ENCODE measurements at regions not wholly inside any gene's neighbourhood (a gene's known extent, or its start where the extent isn't known, plus 50 kb on each side); places are given as distances from the start of the nearest gene placed in this dataset.

DNA sequence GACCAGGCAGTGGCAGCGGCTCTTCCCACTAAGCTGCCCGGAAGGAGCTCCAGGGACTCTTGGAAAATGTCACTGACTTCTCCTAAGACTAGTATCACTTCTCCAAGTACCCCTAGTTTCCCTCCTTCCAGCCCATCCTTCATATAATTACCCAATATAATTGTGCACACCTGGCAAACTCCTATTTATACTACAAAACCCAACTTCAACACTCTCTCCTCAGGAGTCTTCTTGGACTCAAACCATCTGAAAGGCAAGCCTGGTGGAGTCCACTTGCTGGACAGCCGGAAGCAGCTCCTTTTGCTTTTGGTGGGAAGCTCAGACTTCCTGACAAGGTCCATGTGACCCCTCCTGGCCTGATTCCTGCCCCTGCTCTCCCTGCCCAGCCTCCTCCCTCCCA is 955.9 kb downstream of the TBC1D22A start:
- H3K27ac ChIP-seq: no peak overlapping the region
- intact Hi-C loops (cut with DNase I; ENCODE audit: low total_unique reads): no loop called here
- WGBS, 5 donors: 65 to 86% (median 80%) methylated on average over 3 of the region's 3 CpGs

DNA sequence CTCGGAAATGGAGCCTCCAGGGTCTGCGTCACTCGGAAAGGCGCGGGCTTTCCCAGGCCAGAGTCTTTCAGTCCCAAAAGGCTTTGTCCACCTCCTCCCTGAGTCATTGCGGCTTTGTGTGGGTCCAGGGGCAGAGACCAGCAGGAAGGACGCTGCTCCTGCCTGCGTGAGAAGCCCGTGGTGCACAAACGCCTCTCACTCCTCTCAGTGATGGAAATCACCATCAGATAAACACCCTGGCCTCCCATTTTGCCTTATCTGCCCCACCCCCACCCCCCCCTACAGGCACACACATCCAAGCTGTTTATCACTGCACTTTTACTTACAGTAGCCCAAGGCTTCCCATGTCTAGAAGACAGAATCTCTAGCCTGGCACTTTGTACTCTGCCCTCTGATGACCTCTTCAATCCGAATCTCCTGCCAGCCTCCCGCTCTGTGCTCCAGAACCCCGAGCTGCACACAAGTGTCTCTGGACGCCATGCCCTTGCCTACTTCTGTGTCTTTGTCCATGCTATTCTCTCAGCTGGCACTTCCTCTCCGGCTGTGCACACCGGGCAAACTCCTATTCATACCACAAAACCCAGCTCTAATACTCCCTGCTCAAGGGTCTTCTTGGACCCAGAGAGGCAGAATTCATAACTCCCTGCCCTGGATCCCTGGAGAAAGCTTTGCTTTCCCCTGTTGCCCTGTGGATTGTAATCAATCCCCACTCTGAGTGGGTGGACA is 954.6 kb downstream of the TBC1D22A start:
- TF ChIP-seq, protein P1, sequence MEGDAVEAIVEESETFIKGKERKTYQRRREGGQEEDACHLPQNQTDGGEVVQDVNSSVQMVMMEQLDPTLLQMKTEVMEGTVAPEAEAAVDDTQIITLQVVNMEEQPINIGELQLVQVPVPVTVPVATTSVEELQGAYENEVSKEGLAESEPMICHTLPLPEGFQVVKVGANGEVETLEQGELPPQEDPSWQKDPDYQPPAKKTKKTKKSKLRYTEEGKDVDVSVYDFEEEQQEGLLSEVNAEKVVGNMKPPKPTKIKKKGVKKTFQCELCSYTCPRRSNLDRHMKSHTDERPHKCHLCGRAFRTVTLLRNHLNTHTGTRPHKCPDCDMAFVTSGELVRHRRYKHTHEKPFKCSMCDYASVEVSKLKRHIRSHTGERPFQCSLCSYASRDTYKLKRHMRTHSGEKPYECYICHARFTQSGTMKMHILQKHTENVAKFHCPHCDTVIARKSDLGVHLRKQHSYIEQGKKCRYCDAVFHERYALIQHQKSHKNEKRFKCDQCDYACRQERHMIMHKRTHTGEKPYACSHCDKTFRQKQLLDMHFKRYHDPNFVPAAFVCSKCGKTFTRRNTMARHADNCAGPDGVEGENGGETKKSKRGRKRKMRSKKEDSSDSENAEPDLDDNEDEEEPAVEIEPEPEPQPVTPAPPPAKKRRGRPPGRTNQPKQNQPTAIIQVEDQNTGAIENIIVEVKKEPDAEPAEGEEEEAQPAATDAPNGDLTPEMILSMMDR (IDR thresholded peaks at IDR 0.05): no peak
- TF ChIP-seq POLR2AphosphoS5 (IDR thresholded peaks at IDR 0.05) (no peak), POLR2A (IDR thresholded peaks at IDR 0.05) (no peak), EP300 (IDR thresholded peaks at IDR 0.05) (no peak)
- H3K27ac ChIP-seq: no peak overlapping the region
- DNase-seq: no peak
- no peaks in the 10 kb centered on the region for H3K4me1 ChIP-seq
- peaks cover 0 to 51% (median 6%) of the 10 kb centered on the region in 3 donors for H3K27me3 ChIP-seq
- no peaks in the 10 kb centered on the region for H3K36me3 ChIP-seq
- intact Hi-C loops (cut with DNase I; ENCODE audit: low total_unique reads): no loop called here
- H3K9me3 ChIP-seq: peaks cover 0 to 4% (median 0%) of the 10 kb centered on the region in 4 donors
- WGBS, 5 donors: 67 to 80% (median 74%) methylated on average over 16 of the region's 16 CpGs
- H3K4me3 ChIP-seq: no peak overlapping the region

More for the DNA sequence above, 955.9 kb downstream of the TBC1D22A start:
- DNase-seq: no peak
- Histone ChIP-seq H3K27me3 (peaks cover 0 to 56% (median 6%) of the 10 kb centered on the region in 3 donors), H3K4me1 (no peaks in the 10 kb centered on the region), H3K4me3 (no peak overlapping the region), H3K36me3 (no peaks in the 10 kb centered on the region), H3K9me3 (peaks cover 0 to 4% (median 0%) of the 10 kb centered on the region in 4 donors)
- TF ChIP-seq POLR2A (IDR thresholded peaks at IDR 0.05): no peak
- TF ChIP-seq, protein P1 (IDR thresholded peaks at IDR 0.05): no peak
- TF ChIP-seq POLR2AphosphoS5 (IDR thresholded peaks at IDR 0.05): no peak
- no peak for TF ChIP-seq EP300 (IDR thresholded peaks at IDR 0.05)

DNA sequence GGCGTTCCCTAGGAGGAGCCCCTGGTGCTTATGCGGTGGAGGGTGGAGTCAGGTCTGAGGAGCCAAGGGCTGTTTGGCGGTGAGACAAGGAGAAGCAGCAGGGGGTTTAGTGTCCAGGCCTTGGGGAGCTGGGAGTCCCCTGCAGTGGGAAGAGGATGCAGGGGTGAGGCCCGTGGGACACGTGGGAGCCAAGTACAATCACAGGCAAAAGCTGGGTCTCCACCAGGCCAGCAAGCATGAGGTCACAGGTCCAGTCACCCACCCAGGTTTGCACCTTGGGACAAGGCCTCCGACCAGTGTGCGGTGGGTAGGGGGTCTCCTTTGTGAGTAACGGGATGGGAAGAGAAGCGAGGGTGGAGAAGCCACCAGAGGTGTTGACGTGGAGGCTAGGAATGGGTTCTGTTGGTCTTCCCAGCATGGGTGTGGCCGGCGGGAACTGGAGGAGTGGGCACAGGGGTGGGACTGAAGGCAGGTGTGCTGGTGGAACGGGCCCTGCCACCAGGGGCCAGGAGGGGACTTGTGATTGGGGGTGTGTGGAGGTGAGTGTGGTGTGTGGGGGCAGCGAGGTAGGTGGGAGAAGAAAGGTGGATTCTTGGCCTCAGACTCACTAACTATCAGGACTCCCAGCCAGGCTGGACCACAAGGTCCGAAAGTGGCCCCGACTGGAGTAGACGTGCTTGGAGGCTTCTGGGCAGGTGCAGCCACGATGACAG is 953.6 kb downstream of the TBC1D22A start:
- Histone ChIP-seq H3K36me3 (no peaks in the 10 kb centered on the region), H3K27ac (no peak overlapping the region), H3K9me3 (peaks cover 0 to 4% (median 0%) of the 10 kb centered on the region in 4 donors), H3K27me3 (peaks cover 0 to 51% (median 6%) of the 10 kb centered on the region in 3 donors), H3K4me3 (no peak overlapping the region), H3K4me1 (no peaks in the 10 kb centered on the region)
- intact Hi-C loops (cut with DNase I; ENCODE audit: low total_unique reads): no loop called here
- TF ChIP-seq EP300 (IDR thresholded peaks at IDR 0.05): no peak
- no peak for TF ChIP-seq POLR2AphosphoS5 (IDR thresholded peaks at IDR 0.05)
- no peak for TF ChIP-seq POLR2A (IDR thresholded peaks at IDR 0.05)
- TF ChIP-seq, protein P1 (IDR thresholded peaks at IDR 0.05): no peak
- DNase-seq: no peak
- 79 to 89% (median 87%) methylated on average over 17 to 18 of the region's 18 CpGs for WGBS, 5 donors

DNA sequence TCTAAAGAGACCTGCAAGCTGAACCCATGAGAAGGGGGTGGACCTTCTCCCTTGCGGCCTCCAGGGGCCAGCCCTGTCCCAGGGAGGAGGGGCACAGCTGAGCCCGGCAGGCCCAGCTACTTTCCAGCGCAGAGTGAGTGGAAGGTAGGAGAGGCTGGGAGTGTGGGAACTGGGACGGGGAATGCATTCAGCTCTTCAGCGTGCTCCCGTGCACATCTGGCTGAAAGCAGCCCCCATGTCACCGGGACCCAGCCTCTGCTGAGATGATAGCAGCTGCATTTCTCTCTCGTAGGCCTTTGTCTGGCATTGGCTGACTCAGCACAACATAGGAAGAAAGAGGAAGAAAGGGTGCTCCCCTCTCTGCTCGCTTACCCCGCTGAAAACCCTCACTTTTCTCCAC is 951.5 kb downstream of the TBC1D22A start:
- no peak for DNase-seq
- WGBS, 5 donors: 51 to 67% (median 58%) methylated on average over 10 of the region's 10 CpGs
- H3K9me3 ChIP-seq: peaks cover 0 to 4% (median 0%) of the 10 kb centered on the region in 4 donors
- intact Hi-C loops (cut with DNase I; ENCODE audit: low total_unique reads): no loop called here
- H3K36me3 ChIP-seq: no peaks in the 10 kb centered on the region
- peaks cover 0 to 44% (median 6%) of the 10 kb centered on the region in 3 donors for H3K27me3 ChIP-seq
- H3K4me3 ChIP-seq: no peak overlapping the region
- no peaks in the 10 kb centered on the region for H3K4me1 ChIP-seq
- TF ChIP-seq EP300 (IDR thresholded peaks at IDR 0.05): no peak
- TF ChIP-seq POLR2AphosphoS5 (IDR thresholded peaks at IDR 0.05): no peak
- TF ChIP-seq, protein P1 (IDR thresholded peaks at IDR 0.05): no peak
- no peak for TF ChIP-seq POLR2A (IDR thresholded peaks at IDR 0.05)
- H3K27ac ChIP-seq: no peak overlapping the region
